ENCODE measurements at regions not wholly inside any gene's neighbourhood (a gene's known extent, or its start where the extent isn't known, plus 50 kb on each side); places are given as distances from the start of the nearest gene placed in this dataset.

- TF ChIP-seq SUZ12 (IDR thresholded peaks at IDR 0.05; ENCODE audit: extremely low read depth, insufficient read depth, insufficient read length): no peak
- TF ChIP-seq YY1 (IDR thresholded peaks at IDR 0.05; ENCODE audit: insufficient read depth, insufficient read length): no peak
- no peak for TF ChIP-seq ZNF274 (IDR thresholded peaks at IDR 0.05; ENCODE audit: low read depth, low read length)
Observed at GRCh38 chr2:226228080-226228479, 571.5 kb downstream of the IRS1 start.
